Tibial artery (tissue), 4 donors: ENCODE measurements at regions not wholly inside any gene's neighbourhood (a gene's known extent, or its start where the extent isn't known, plus 50 kb on each side); places are given as distances from the start of the nearest gene placed in this dataset.

Experiments used
- DNase-seq, 2 donors: peaks; one replicate each; pipeline ENCODE4 v3.0.0-alpha.2; 2019
- H3K27ac ChIP-seq, 2 donors: fragments of 200-600 bp; sonication (generic) in 1 of 2; 1 replicate in 1 of 2; 2 replicates in 1 of 2; pipeline ENCODE4 v1.5.1; 2018 to 2019; ENCODE audit warnings: mild to moderate bottlenecking in 1 of 2
- H3K27me3 ChIP-seq, 2 donors: fragments of 200-600 bp; sonication (generic) in 1 of 2; one replicate each; pipeline versions ENCODE4 v1.5.1 to v1.6.0; 2016 to 2019
- H3K36me3 ChIP-seq, 3 donors: fragments of 200-600 bp; sonication (generic) in 2 of 3; one replicate each; pipeline ENCODE4 v1.5.1; 2016 to 2019; ENCODE audit warnings: mild to moderate bottlenecking in 2 of 3
- H3K4me1 ChIP-seq, 4 donors: fragments of 200-600 bp; sonication (generic) in 2 of 4; 1 replicate in 3 of 4; 2 replicates in 1 of 4; pipeline ENCODE4 v1.5.1; 2016 to 2019
- H3K4me3 ChIP-seq, 2 donors: fragments of 200-600 bp; sonication (generic) in 1 of 2; 1 replicate in 1 of 2; 2 replicates in 1 of 2; pipeline ENCODE4 v1.5.1; 2018 to 2019; ENCODE audit warnings: mild to moderate bottlenecking in 2 of 2
- H3K9me3 ChIP-seq, 3 donors: fragments of 200-600 bp; sonication (generic) in 1 of 3; one replicate each; pipeline ENCODE4 v1.5.1; 2016 to 2019
- intact Hi-C: fragments of 100-400 bp; cut with DNase I; formaldehyde crosslinking; loops from one replicate; pipeline ENCODE4 v1.15.0; 2023; ENCODE audit warnings: low total_unique reads
- TF ChIP-seq, protein P1 (sequence below), 2 experiments: fragments of 200-600 bp in 1 of 2; fragments of 450-650 bp in 1 of 2; IDR thresholded peaks; one replicate each; pipeline ENCODE4 v1.5.1; 2017 to 2019; ENCODE audit warnings: antibody characterized with exemption in 2 of 2, mild to moderate bottlenecking in 1 of 2, moderate library complexity in 1 of 2

DNA sequence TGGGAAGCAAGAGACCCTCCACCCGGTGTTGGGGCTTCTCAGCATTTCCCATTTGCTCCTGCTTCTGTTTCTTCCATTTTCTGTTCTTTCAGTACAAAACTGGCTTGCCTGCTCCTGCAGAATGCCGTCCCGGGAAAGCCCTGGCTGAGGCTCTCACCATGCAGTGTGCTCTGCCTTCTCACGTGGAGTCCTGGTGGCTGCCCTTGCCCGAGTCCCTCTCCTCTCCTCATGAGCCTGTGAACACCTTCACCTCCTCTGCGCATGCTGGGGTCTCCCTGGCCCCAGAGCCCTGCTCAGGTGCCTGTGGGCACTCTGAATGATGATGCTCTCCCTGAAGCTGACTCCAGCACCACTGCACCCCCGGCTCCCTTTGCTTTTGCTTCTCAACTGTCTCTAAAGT, 752.0 kb downstream of the QKI start:
- TF ChIP-seq, protein P1, sequence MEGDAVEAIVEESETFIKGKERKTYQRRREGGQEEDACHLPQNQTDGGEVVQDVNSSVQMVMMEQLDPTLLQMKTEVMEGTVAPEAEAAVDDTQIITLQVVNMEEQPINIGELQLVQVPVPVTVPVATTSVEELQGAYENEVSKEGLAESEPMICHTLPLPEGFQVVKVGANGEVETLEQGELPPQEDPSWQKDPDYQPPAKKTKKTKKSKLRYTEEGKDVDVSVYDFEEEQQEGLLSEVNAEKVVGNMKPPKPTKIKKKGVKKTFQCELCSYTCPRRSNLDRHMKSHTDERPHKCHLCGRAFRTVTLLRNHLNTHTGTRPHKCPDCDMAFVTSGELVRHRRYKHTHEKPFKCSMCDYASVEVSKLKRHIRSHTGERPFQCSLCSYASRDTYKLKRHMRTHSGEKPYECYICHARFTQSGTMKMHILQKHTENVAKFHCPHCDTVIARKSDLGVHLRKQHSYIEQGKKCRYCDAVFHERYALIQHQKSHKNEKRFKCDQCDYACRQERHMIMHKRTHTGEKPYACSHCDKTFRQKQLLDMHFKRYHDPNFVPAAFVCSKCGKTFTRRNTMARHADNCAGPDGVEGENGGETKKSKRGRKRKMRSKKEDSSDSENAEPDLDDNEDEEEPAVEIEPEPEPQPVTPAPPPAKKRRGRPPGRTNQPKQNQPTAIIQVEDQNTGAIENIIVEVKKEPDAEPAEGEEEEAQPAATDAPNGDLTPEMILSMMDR (IDR thresholded peaks at IDR 0.05) = no peak
- H3K27ac ChIP-seq = no peak overlapping the region

DNA sequence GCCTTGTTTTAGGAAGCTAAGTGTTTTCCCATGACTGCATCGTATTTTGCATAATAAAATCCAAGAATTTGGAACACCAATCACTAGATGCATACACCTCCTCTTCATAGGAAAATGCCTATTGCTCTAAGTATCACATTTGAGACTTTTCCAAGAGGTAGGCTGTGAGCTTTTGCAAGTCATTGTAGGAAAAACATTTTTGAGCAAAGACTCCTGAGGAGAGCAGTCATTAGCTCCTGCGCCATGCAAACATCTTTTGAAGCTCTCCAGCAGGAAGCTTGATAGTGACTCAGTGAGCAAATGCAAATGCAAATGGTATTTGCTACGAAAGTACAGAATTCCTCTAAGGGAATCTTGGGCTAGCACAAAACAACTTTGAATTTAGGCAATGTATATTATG, 750.4 kb downstream of the QKI start:
- no peak for DNase-seq
- H3K4me1 ChIP-seq = no peaks in the 10 kb centered on the region
- H3K27me3 ChIP-seq = no peaks in the 10 kb centered on the region
- TF ChIP-seq, protein P1 (IDR thresholded peaks at IDR 0.05) = no peak
- no peaks in the 10 kb centered on the region for H3K9me3 ChIP-seq
- no peak overlapping the region for H3K4me3 ChIP-seq
- H3K27ac ChIP-seq = no peak overlapping the region
- intact Hi-C loops = no loop called here
- no peaks in the 10 kb centered on the region for H3K36me3 ChIP-seq

More for the DNA sequence above, 752.0 kb downstream of the QKI start:
- Histone ChIP-seq H3K4me3 (no peak overlapping the region), H3K27me3 (no peaks in the 10 kb centered on the region), H3K9me3 (no peaks in the 10 kb centered on the region), H3K36me3 (no peaks in the 10 kb centered on the region), H3K4me1 (no peaks in the 10 kb centered on the region)
- intact Hi-C loops = no loop called here
- DNase-seq = no peak

DNA sequence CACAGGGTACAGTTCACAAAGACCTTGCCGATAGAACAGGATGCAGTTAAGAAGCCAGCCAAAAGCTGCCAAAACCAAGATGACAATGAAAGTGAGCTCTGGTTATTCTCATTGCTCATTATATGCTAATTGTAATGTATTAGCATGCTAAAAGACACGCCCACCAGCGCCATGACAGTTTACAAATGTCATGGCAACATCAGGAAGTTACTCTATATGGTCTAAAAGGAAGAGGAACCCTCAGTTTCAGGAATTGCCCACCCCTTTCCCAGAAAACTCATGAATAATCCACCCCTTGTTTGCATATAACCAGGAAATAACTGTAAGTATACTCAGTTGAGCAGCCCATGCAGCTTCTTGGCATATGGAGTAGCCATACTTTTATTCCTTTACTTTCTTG, 748.7 kb downstream of the QKI start:
- no peak for DNase-seq
- no peaks in the 10 kb centered on the region for H3K36me3 ChIP-seq
- intact Hi-C loops = no loop called here
- H3K4me1 ChIP-seq = no peaks in the 10 kb centered on the region
- TF ChIP-seq, protein P1 (IDR thresholded peaks at IDR 0.05) = no peak
- H3K4me3 ChIP-seq = no peak overlapping the region
- H3K27ac ChIP-seq = no peak overlapping the region
- no peaks in the 10 kb centered on the region for H3K27me3 ChIP-seq
- no peaks in the 10 kb centered on the region for H3K9me3 ChIP-seq

DNA sequence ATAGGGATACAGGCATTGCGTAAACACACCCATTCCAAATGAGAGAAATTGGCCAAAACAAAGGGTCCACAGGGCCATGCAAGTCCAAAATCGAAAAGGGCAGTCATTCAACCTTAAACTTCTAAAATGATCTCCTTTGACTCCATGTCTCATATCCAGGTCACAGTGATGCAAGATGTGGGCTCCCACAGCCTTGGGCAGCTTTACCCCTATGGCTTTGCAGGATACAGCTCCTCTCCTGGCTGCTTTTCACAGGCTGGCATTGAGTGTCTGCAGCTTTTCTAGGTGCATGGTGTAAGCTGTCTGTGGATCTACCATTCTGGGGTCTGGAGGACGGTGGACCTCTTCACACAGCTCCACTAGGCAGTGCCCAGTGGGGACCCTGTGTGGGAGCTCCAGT, 744.5 kb downstream of the QKI start:
- H3K4me1 ChIP-seq = no peaks in the 10 kb centered on the region
- no peaks in the 10 kb centered on the region for H3K36me3 ChIP-seq
- H3K4me3 ChIP-seq = no peak overlapping the region
- TF ChIP-seq, protein P1 (IDR thresholded peaks at IDR 0.05) = no peak
- H3K9me3 ChIP-seq = no peaks in the 10 kb centered on the region
- intact Hi-C loops = no loop called here
- DNase-seq = no peak
- H3K27me3 ChIP-seq = no peaks in the 10 kb centered on the region
- H3K27ac ChIP-seq = no peak overlapping the region

DNA sequence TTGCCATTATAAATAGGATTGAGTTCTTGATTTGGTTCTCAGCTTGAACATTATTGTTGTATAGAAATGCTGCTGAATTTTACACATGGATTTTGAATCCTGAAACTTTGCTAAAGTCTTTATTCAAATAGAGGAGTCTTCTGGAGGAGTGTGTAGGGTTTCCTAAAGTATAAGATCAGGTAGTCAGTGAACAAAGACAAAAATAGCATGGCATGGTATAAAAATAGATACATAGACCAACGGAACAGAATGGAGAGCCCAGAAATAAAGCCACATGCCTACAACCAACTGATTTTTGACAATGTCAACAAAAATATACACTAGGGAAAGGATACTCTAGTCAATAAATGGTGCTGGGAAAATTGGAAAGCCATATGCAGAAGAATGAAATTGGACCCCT, 740.1 kb downstream of the QKI start:
- DNase-seq = no peak
- intact Hi-C loops = no loop called here
- H3K9me3 ChIP-seq = no peaks in the 10 kb centered on the region
- H3K36me3 ChIP-seq = no peaks in the 10 kb centered on the region
- TF ChIP-seq, protein P1 (IDR thresholded peaks at IDR 0.05) = no peak
- no peaks in the 10 kb centered on the region for H3K27me3 ChIP-seq
- no peaks in the 10 kb centered on the region for H3K4me1 ChIP-seq
- H3K27ac ChIP-seq = no peak overlapping the region
- no peak overlapping the region for H3K4me3 ChIP-seq

DNA sequence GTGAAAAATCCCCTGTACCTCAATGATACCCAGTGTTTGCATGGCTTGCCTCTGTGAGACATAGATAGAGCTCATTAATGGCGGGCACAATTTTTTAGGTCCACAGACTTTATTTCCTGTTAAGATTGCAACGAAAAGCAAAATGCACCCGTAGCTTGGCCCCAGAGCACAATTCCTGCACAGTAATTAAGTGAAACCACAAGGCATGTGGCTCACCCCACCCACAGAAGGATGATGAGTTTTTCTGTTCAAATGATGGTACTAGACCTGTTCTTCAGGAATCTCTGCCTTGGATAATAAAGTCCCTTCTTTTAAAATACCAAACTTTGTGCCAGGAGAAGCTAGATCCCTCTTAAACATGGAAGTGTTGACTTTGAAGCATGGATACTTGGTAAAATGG, 738.1 kb downstream of the QKI start:
- Histone ChIP-seq H3K9me3 (no peaks in the 10 kb centered on the region), H3K4me3 (no peak overlapping the region), H3K4me1 (no peaks in the 10 kb centered on the region), H3K36me3 (no peaks in the 10 kb centered on the region), H3K27me3 (no peaks in the 10 kb centered on the region), H3K27ac (no peak overlapping the region)
- intact Hi-C loops = no loop called here
- no peak for DNase-seq
- TF ChIP-seq, protein P1 (IDR thresholded peaks at IDR 0.05) = no peak
